OCI-LY3 (cell line): ENCODE measurements at regions not wholly inside any gene's neighbourhood (a gene's known extent, or its start where the extent isn't known, plus 50 kb on each side); places are given as distances from the start of the nearest gene placed in this dataset.

Experiments used
- EZH2phosphoT487 ChIP-seq: fragments of 200-600 bp; shearing (Covaris generic); IDR thresholded peaks from 2 replicates; pipeline ENCODE4 v1.6.1; 2018; ENCODE audit warnings: antibody characterized with exemption, mixed run types, low read depth
- TF ChIP-seq, protein P1 (sequence below): fragments of 200-600, 300-600 bp; sonication (generic); IDR thresholded peaks from 2 replicates; pipeline ENCODE4 v1.5.1; 2014; ENCODE audit warnings: antibody characterized with exemption, low read length, low read depth

DNA sequence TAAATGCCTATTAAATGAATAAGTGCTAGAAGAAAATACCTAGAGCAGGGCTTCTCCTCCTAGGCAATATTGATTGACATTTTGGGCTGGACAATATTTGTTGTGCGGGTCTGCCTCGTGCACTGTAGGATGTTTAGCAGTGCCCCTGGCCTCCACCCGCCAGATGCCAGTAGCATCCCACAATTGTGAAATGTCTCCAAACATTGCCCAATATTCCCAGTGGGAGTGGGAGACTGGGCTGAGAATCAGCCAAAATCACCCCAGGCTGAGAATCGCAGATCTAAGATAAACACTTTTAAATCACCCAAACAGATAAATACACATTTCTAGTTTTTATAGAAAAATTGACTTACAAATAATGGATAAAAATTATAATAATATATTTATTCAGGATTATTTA lies 916.2 kb upstream of the LCORL start:
- no peak for TF ChIP-seq EZH2phosphoT487
- TF ChIP-seq, protein P1, sequence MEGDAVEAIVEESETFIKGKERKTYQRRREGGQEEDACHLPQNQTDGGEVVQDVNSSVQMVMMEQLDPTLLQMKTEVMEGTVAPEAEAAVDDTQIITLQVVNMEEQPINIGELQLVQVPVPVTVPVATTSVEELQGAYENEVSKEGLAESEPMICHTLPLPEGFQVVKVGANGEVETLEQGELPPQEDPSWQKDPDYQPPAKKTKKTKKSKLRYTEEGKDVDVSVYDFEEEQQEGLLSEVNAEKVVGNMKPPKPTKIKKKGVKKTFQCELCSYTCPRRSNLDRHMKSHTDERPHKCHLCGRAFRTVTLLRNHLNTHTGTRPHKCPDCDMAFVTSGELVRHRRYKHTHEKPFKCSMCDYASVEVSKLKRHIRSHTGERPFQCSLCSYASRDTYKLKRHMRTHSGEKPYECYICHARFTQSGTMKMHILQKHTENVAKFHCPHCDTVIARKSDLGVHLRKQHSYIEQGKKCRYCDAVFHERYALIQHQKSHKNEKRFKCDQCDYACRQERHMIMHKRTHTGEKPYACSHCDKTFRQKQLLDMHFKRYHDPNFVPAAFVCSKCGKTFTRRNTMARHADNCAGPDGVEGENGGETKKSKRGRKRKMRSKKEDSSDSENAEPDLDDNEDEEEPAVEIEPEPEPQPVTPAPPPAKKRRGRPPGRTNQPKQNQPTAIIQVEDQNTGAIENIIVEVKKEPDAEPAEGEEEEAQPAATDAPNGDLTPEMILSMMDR, result no peak
